DMS153 treated with DMSO at 0.1 percent for 48 hours (cell line): ENCODE measurements at regions not wholly inside any gene's neighbourhood (a gene's known extent, or its start where the extent isn't known, plus 50 kb on each side); places are given as distances from the start of the nearest gene placed in this dataset.

Experiments
- DNase-seq: peaks from one replicate; lab custom pipeline; 2025; ENCODE audit not compliant: unreplicated experiment; lab: John Stamatoyannopoulos, UW

GRCh38 chr1:96992871-96993270 lies 271.3 kb downstream of the PTBP2 start:
- no peak for DNase-seq

- DNase-seq: no peak
Observed at GRCh38 chr1:96995351-96995750, 273.8 kb downstream of the PTBP2 start.

GRCh38 chr1:96996001-96996400 lies 274.4 kb downstream of the PTBP2 start:
- DNase-seq: no peak

GRCh38 chr1:96997717-96998116 lies 276.1 kb downstream of the PTBP2 start:
- no peak for DNase-seq

GRCh38 chr1:96998466-96998865 lies 276.9 kb downstream of the PTBP2 start:
- no peak for DNase-seq

GRCh38 chr1:96999191-96999590 lies 277.6 kb downstream of the PTBP2 start:
- DNase-seq: no peak

- no peak for DNase-seq
Observed at GRCh38 chr1:97004054-97004453, 282.5 kb downstream of the PTBP2 start.

GRCh38 chr1:97004743-97005142 lies 283.2 kb downstream of the PTBP2 start:
- DNase-seq: no peak

- DNase-seq: peak; percentile 10
Observed at GRCh38 chr1:97006044-97006661, 284.6 kb downstream of the PTBP2 start.

GRCh38 chr1:97007840-97008604 lies 286.4 kb downstream of the PTBP2 start:
- no peak for DNase-seq

- no peak for DNase-seq
Observed at GRCh38 chr1:97010566-97011264, 289.1 kb downstream of the PTBP2 start.

GRCh38 chr1:97013136-97013535 lies 291.6 kb downstream of the PTBP2 start:
- DNase-seq: no peak

- DNase-seq: no peak
Observed at GRCh38 chr1:97013941-97014340, 292.4 kb downstream of the PTBP2 start.

GRCh38 chr1:97014426-97014825 lies 292.8 kb downstream of the PTBP2 start:
- DNase-seq: no peak

- no peak for DNase-seq
Observed at GRCh38 chr1:97017895-97018294, 296.3 kb downstream of the PTBP2 start.
